ENCODE measurements at regions not wholly inside any gene's neighbourhood (a gene's known extent, or its start where the extent isn't known, plus 50 kb on each side); places are given as distances from the start of the nearest gene placed in this dataset.

DNA sequence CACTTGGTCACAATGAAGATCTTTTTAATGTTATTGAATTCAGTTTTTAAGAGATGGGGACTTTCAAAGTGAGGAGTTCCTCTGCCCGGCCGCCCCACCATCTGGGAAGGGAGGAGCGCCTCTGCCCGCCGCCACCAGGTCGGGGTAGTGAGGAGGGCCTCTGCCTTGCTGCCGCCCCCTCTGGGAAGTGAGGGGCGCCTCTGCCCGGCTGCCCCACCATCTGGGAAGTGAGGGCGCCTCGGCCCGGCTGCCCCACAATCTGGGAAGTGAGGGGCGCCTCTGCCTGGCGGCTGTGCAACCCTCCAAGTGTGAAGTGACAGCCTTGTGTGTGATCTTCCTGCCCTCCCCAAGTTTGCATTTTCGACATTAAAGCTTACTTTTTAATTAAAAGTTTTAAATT lies 899.3 kb downstream of the TRIB2 start:
- Histone ChIP-seq H3K4me1 (no peaks in the 10 kb centered on the region), H3K36me3 (no peaks in the 10 kb centered on the region), H3K4me3 (no peak overlapping the region), H3K27ac (no peak overlapping the region), H3K27me3 (no peaks in the 10 kb centered on the region), H3K9me3 (peaks cover 0 to 21% (median 0%) of the 10 kb centered on the region in 4 donors)
- no peak for DNase-seq (ENCODE audit: low spot score in 2 of 2)
- TF ChIP-seq EP300 (IDR thresholded peaks at IDR 0.05) = no peak
- TF ChIP-seq, protein P1, sequence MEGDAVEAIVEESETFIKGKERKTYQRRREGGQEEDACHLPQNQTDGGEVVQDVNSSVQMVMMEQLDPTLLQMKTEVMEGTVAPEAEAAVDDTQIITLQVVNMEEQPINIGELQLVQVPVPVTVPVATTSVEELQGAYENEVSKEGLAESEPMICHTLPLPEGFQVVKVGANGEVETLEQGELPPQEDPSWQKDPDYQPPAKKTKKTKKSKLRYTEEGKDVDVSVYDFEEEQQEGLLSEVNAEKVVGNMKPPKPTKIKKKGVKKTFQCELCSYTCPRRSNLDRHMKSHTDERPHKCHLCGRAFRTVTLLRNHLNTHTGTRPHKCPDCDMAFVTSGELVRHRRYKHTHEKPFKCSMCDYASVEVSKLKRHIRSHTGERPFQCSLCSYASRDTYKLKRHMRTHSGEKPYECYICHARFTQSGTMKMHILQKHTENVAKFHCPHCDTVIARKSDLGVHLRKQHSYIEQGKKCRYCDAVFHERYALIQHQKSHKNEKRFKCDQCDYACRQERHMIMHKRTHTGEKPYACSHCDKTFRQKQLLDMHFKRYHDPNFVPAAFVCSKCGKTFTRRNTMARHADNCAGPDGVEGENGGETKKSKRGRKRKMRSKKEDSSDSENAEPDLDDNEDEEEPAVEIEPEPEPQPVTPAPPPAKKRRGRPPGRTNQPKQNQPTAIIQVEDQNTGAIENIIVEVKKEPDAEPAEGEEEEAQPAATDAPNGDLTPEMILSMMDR (IDR thresholded peaks at IDR 0.05) = no peak
- TF ChIP-seq POLR2A (IDR thresholded peaks at IDR 0.05) = no peak
- 84 to 91% methylated on average over 15 of the region's 15 CpGs for WGBS, 2 donors

DNA sequence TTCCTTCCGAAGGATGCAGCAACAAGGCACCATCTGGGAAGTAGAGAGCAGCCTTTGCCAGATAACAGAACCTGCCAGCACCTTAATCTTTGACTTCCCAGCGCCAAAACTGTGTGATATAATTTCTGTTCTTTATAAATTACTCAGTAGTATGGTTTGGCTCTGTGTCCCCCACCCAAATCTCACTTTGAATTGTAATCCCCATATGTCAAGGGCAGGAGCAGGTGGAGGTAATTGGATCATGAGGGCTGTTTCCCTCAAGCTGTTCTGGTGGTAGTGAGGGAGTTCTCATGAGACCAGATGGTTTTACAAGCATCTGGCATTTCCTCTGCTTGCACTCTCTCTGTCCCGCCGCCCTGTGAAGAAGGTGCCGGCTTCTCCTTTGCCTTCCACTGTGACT lies 899.9 kb downstream of the TRIB2 start:
- H3K9me3 ChIP-seq = peaks cover 0 to 21% (median 0%) of the 10 kb centered on the region in 4 donors
- H3K27ac ChIP-seq = no peak overlapping the region
- H3K4me3 ChIP-seq = no peak overlapping the region
- no peaks in the 10 kb centered on the region for H3K4me1 ChIP-seq
- H3K27me3 ChIP-seq = no peaks in the 10 kb centered on the region
- 67 to 78% methylated on average over 5 of the region's 5 CpGs for WGBS, 2 donors
- no peaks in the 10 kb centered on the region for H3K36me3 ChIP-seq
- no peak for DNase-seq (ENCODE audit: low spot score in 2 of 2)
- TF ChIP-seq, protein P1 (IDR thresholded peaks at IDR 0.05) = no peak
- TF ChIP-seq POLR2A (IDR thresholded peaks at IDR 0.05) (no peak), EP300 (IDR thresholded peaks at IDR 0.05) (no peak)

DNA sequence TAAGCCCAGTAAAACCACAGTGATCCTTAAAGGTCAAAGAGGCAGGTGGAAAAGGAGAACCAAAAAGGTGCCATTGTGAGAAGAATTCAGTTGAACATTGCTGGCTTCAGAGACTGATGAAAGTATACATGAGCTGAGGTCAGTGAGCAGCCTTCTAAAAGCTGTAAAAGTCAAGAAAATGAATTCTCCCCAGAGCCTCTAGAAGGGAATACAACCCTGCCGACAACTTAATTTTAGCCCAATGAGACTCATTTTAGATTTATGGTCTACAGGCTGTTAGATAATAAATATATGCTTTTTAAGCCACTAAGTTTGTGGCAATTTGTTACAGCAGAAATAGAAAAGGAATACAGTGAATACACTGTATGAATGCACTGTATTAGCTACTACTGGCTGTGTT lies 911.4 kb downstream of the TRIB2 start:
- 39 to 67% methylated on average over 1 of the region's 1 CpG for WGBS, 2 donors
- no peaks in the 10 kb centered on the region for H3K4me1 ChIP-seq
- DNase-seq (ENCODE audit: low spot score in 2 of 2) = no peak

DNA sequence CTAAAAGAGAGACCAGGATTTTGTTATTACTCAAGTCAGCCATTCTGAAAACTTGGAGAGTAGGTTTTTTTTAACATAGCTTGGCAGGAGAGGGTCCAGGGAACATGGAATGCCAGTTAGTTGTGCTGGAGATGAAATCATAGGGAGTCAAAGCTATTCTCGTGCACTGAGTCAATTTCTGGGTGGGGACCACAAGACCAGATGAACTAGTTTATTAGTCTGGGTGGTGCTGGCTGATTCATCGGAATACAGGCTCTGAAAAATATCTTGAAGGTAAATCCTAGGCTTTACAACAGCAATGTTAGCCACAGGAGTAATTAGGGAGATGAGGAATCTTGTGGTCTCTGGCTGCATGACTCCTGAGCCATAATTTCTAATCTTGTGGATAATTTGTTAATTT lies 921.4 kb downstream of the TRIB2 start:
- Histone ChIP-seq H3K4me3 (no peak overlapping the region), H3K36me3 (no peaks in the 10 kb centered on the region), H3K27me3 (no peaks in the 10 kb centered on the region), H3K9me3 (no peaks in the 10 kb centered on the region), H3K27ac (no peak overlapping the region), H3K4me1 (no peaks in the 10 kb centered on the region)
- WGBS, 2 donors = 71 to 76% methylated on average over 2 of the region's 2 CpGs
- TF ChIP-seq, protein P1 (IDR thresholded peaks at IDR 0.05) = no peak
- TF ChIP-seq EP300 (IDR thresholded peaks at IDR 0.05) (no peak), POLR2A (IDR thresholded peaks at IDR 0.05) (no peak)
- DNase-seq (ENCODE audit: low spot score in 2 of 2) = no peak

More for the DNA sequence above, 911.4 kb downstream of the TRIB2 start:
- no peaks in the 10 kb centered on the region for H3K27me3 ChIP-seq
- no peaks in the 10 kb centered on the region for H3K36me3 ChIP-seq
- H3K4me3 ChIP-seq = no peak overlapping the region
- H3K27ac ChIP-seq = no peak overlapping the region
- no peaks in the 10 kb centered on the region for H3K9me3 ChIP-seq
- TF ChIP-seq, protein P1 (IDR thresholded peaks at IDR 0.05) = no peak
- TF ChIP-seq EP300 (IDR thresholded peaks at IDR 0.05) (no peak), POLR2A (IDR thresholded peaks at IDR 0.05) (no peak)

DNA sequence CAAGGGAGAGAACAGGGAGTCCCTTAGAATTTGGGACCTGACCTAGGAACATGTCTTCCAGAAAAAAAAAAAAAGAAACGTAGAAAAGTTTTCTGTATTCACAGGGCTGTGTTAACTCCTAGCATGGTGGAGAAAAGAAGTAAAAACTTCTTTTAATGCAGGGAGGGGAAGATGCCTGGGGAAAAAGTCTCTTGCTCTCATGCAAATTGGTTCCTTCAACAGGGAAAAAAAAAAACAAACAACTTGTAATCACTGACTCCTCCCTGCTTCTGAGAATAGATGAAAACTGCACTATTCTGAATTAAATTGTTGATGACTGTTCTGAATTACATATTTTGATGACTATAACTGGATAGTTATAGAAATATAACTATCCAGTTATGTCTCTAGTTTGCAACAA lies 933.2 kb downstream of the TRIB2 start:
- H3K4me1 ChIP-seq = no peaks in the 10 kb centered on the region
- H3K36me3 ChIP-seq = no peaks in the 10 kb centered on the region
- DNase-seq (ENCODE audit: low spot score in 2 of 2) = no peak
- H3K27ac ChIP-seq = no peak overlapping the region
- peaks cover 0 to 12% (median 0%) of the 10 kb centered on the region in 4 donors for H3K9me3 ChIP-seq
- TF ChIP-seq, protein P1 (IDR thresholded peaks at IDR 0.05) = no peak
- no peak for TF ChIP-seq EP300 (IDR thresholded peaks at IDR 0.05)
- TF ChIP-seq POLR2A (IDR thresholded peaks at IDR 0.05) = no peak
- H3K4me3 ChIP-seq = no peak overlapping the region
- WGBS, 2 donors = 70 to 85% methylated on average over 1 of the region's 1 CpG
- no peaks in the 10 kb centered on the region for H3K27me3 ChIP-seq

Measured in tibial nerve (tissue), 4 donors.